Glomerular endothelial cell (primary cell): ENCODE measurements at regions not wholly inside any gene's neighbourhood (a gene's known extent, or its start where the extent isn't known, plus 50 kb on each side); places are given as distances from the start of the nearest gene placed in this dataset.
"Not testable (repeated sequence)": the region's sequence is repeated elsewhere in the genome, so short reads cannot be mapped to it uniquely, and the experiment has no call there.

Experiments used
- DNase-seq: peaks from one replicate; pipeline ENCODE4 v3.0.0-alpha.2; 2011; ENCODE audit warnings: low read depth, low spot score; ENCODE audit errors: extremely low read depth

DNA sequence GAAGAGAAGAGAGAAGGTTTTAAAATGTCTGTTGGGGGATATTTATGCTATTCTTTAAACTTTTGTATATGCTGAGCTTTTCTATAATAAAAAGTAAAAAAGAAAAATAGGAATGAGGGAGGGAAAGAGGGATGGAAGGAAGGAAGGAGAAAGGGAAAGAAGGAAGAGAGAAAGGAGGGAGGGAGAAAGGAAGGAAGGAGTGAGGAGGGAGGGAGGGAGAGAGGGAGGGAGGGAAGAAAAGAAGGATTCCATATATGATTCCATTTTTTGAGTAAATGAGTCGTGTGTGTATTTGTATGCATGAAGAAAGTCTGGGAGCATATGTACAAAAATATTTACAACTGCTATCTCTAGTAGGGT, 120.9 kb upstream of the ZBTB40 start:
- DNase-seq, result no peak

DNA sequence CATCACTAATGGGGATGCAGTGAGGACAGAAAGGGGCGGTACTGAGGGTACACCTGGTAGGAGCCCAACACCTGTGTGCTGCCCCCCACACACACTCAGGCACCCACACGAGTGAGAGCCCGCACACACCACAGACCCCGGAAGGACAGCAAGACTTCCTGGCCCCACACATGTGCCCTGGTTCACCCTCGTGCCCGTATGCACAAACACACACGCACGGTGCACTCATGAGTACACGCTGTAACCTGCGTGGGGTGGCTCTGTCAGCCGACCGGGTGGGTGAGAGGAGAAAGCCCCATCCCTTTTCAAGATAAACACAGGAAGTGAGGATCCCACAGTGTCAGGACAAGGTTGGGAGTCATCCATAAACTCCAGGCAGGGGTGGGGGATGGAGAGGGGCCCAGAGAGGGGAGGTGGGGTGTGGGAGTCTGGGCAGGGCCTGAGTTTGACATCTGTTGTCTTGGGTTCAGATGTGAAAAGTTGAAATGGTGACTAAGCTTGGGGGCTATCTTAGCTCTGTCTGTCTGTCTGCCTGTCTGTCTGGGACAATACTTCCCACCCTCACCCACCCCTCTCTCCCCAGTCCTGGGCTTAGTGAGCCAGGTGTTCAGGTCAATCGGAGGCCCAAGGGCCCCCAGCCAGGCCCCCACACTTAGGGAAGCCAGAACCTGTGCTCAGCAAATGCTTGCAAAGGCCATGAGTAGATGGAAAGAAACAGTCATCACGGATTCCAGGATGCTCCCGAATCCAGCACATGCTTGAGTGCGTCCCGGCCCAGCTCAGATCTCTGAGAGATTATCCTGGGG, 119.8 kb upstream of the ZBTB40 start:
- DNase-seq, result no peak

DNA sequence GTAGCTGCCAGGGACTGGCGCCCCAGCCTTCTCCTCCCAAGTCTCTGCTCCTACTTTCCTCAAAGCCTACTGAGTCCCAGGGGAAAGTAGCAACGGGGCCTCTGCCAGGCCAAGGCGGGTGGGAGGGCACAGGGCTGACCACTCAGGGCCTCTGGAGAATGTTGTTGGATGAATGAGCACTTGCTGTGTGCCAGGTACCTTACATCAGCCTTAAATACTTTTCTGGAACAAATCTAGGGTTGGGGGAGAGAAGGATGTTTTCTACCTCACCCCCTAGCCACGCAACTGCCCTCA, 119.3 kb upstream of the ZBTB40 start:
- no peak for DNase-seq

DNA sequence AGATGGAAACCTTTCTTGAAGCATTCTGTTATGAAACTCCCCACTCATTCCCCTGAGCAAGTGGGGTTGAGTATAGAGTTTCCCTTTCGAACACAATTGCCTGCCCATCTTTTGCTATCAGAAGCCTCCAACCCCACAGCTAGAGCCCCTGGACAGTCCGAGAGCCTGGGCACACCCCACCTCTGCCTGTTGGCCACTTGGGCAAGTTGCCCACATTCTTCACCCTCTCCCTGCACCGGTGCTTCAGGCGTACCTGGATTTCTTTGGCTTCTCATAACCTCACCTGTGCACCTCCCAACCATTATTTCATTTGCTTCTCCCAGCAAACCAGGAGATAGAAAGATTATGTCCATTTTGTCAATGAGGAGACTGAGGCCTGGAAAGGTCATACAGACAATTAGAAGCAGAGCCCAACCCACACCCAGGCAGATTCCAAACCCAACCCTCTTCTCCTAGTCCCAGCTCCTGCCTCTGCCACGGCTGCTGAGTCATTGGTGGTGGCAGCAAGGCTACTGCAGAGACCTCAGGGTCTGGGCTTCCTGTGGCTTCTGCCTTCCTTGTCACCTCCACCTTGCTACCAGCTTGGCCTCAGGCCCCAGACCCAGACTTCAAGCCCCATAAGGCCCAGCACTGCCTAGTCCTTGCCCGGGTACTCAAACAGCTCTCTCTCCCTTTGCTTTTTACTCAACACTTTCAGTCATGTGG, 118.7 kb upstream of the ZBTB40 start:
- DNase-seq, result no peak

DNA sequence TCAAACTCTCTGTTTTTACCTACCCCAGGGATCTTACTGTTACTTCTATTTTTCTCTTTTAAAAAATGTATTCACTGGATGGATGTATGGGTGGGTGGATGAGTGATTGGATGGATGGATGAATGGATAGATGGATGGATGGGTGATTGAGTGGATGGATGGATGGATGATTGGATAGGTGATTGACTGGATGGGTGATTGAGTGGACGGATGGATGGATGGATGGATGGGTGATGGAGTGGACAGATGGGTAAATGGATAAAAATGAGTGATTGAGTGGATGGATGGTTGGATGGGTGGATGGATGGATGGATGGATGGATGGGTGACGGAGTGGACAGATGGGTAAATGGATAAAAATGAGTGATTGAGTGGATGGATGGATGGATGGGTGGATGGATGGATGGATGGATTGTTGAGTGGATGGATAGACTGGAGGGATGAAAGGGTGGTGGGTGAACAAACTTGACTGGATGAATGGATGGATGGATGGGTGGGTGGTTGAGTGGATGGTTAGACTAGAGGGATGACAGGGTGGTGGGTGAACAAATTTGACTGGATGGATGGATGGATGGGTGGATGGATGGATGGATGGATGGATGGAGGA, 118.0 kb upstream of the ZBTB40 start:
- DNase-seq, result no peak

DNA sequence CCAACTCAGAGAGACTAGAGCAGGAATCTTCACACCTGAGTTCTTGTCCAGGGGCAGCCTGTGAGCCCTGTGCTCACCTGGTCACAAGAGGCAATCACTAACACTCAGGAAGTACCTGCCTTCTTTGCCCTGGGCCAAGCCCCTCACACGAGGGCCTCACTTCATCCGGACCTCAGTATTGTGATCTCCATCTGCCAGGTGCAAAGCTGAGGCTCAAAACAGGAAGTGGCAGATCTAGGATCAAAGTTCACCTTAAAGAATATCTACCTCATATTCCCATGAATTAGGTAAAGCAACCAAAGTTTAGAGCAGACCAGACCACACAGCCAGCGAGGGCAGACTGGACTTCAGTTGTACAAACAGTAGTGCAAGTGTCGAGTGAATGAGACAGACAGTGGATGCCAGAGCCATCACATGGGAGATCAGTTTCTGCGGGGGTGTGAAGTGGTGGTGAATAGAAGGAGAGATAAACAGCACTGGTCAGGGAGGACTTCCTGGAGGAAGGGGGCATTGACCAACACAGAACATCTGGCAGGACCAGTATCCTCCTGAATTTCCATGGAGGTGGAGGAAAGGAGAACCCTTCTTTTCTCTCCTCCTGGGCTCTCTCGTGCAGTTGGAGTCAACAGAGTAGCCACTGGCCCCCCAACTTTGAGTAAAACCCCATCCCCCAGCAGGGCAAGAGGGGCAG, 116.6 kb upstream of the ZBTB40 start:
- DNase-seq, result no peak

DNA sequence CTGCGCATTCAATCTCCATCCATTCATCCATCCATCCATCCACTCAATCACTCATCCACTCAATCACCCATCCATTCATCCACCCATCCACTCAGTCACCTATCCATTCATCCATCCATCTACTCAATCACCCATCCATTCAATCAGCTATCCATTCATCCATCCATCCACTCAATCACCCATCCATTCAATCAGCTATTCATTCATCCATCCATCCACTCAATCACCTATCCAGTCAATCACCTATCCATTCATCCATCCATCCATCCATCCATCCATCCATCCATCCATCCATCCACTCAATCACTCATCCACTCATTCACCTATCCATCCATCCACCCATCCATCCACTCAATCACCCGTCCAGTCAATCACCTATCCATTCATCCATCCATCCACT, 115.4 kb upstream of the ZBTB40 start:
- DNase-seq, result not testable (repeated sequence)

DNA sequence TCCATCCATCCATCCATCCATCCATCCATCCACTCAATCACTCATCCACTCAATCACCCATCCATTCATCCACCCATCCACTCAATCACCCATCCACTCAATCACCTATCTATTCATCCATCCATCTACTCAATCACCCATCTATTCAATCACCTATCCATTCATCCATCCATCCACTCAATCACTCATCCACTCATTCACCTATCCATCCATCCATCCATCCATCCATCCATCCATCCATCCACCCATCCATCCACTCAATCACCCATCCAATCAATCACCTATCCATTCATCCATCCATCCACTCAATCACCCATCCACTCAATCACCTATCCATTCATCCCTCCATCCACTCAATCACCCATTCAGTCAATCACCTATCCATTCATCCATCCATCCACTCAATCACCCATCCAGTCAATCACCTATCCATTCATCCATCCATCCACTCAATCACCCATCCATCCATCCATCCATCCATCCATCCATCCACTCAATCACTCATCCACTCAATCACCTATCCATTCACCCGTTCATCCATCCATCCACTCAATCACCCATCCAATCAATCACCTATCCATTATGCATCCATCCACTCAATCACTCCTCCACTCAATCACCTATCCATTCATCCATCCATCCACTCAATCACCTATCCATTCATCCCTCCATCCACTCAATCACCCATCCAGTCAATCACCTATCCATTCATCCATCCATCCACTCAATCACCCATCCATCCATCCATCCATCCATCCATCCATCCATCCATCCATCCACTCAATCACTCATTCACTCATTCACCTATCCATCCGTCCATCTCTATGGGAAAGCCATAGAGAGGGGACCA, 114.7 kb upstream of the ZBTB40 start:
- DNase-seq, result not testable (repeated sequence)

DNA sequence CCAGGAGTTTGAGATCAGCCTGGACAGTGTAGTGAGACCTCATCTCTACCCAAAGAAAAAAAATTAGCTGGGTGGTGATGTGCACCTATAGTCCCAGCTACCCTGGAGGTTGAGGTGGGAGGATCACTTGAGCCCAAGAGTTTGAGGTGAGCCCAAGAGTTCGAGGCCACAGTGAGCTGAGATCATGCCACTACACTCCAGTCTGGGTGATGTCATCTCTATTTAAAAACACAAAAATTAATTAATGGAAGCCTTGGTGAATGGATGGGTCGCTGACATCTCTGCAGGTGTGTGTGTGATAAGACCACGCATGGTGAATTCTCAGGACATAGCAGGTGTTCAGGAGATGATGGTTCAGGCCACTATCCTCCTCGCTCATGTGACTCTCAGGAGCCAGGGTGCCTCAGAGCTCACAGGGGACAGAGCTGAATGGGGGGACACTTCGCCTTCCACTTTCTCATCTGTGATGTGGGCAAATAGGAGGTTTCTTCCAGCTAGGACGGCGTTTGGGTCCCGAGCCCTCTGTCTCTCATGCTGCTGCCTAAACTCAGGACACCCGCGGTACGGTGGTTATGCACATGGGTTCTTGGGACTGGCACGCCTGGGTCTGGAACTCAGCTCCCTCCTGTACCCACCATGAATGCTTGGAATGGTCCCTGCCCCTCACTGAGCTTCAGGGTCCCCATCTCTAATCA, 113.4 kb upstream of the ZBTB40 start:
- DNase-seq, result no peak

DNA sequence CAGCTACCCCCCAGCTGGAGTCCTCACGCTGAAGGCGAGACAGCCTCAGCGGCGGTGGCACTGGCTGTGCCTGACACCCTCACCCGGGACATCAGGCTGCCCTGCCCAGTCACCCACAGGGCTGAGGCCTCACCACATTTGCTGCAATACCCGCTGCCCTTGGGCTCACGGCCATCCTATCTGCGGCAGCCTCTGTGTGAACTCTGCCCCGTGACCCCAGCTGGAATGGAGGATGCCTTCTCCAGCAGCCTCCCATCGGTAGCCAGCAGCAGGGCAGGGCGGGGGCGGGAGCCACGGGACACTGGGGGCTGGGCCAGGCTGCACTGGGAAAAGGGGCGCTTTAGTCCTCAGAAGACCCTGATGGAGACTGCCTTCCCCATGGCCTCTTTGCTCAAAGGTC, 112.4 kb upstream of the ZBTB40 start:
- DNase-seq, result no peak

DNA sequence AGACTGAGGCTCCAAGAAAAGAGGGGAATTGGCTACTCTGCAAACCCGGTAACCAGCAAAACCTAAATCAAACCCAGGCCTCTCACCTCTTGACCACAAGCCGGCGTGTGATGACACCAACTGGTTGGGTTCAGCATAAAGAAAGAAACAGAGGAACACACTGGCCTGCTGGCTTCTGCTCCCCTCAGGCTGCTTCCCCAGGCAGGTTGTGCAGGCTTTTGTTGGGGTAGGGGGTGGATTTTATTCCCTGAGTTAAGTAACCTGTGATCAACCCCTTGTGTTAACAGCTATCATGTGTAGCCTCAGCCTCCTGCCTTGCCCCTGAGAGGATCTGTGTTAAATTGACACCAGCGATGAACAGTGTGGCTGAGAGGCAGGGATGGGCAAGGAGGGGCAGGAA, 111.6 kb upstream of the ZBTB40 start:
- DNase-seq, result no peak

DNA sequence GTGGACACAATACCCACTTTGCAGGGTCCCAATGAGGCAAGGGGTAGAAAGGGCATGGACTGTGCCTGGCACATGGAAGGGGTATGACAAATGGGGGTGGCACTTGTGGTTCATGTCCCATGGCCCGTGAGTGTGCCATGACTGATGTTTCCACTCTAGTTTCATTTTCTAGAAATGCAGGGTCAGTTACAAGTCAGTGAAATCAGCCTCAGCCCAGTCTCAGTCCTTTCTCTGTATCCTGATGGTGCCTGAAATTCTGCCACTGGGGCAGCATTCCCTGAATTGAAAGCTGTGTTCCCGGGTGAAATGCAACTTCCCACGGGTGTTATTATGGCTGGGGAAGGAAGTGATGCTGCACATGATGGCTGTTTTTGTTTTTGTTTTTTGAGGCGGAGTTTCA, 110.8 kb upstream of the ZBTB40 start:
- no peak for DNase-seq

DNA sequence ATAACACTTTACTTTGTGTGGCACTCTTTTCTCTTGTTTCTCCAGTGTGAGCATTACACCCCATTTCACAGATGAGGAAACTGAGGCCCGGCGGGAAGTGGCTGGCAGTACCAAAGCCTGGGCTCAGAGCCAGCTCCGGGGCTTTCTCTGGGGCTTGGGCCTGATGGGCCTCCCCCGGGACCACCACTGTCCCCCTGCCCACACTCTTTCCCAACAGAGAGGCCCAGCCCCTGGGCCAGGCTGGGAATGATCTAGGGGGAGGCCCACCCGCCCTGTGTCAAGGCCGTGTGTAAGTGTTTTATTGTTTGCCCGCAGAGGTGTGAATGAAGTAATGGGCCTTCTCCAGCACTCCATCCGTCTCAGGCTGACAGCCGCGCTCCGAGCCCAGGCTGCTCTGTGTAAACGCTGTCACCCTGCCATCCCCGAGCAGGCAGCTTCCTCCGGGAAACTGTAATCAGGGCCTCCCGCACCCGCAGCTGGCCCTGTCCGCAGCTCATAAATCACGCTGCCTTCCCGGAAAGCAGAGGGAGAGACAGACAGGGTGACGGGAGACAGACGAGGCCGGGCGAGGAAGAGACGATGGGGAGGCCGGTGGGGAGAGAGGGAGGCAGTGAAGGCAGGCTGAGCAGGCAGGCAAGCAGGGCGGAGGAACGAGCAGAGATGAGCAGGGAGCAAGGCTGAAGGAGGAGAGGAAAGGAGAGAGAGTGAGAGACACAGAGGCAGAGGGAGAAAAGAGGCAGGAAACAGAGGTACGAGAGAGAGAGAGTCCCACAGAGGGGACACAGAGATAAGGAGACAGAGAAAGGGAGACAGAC, 109.7 kb upstream of the ZBTB40 start:
- no peak for DNase-seq

DNA sequence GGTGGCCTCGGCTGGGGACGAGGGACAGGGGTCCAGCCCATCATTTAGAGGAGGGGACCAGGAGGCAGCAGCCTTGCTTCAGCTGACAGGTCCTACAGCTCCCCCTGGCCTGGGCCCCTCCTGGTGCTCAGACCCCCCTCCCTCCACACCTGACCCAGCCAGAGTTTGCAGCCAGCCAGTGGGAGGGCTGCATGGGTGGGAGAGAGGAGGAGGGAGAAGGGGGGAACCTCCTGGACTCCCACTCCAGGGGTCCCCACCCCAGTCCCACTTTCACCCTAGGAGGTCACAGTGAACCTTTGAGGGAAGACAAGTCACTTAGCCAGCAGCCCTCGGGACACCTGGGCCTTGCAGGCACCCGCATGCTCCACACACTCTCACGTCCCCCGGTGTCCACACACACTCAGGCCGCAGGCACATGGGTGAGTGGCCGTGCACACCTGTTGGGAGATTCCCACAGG, 108.9 kb upstream of the ZBTB40 start:
- DNase-seq, result no peak

DNA sequence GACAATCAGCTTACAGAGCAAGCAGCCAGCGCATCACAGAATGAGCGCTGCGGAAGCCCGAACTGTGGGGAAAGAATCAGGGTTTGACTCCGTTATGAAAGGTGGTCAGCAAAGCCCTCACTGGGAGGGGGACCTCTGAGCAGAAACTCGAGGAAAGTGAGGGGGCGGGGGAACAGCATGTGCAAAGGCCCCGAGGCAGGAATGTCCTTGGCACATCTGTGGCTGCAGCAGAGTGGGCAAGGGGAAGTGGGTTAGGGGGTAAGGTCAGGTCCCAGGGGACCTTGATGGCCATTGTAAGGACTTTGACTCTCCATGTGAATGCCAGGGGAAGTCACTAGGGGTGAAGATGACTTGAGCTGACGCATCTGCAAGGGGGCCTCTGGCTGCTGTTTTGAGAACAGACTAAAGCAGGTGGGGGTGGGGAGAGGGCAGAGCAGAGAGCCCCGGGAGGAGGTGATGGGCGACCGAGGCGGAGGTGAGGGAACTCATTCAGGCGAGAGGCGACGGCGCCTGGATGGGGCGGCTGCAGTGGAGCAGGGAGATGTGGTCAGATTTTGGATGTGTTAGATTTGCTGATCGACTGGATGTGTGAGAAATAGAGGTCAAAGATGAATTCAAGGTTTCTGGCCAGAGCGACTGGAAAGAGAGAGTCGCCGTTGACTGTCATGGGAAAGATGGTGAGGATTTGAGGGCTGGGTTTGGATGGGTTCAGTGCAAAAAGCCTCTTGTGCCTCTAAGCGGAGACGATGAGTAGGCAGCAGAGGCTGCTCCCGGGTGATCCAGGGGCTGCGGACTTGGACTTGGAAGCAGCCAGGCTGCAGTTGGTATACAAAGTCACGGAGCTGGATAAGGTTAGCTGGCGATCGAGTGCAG, 108.0 kb upstream of the ZBTB40 start:
- DNase-seq, result no peak

DNA sequence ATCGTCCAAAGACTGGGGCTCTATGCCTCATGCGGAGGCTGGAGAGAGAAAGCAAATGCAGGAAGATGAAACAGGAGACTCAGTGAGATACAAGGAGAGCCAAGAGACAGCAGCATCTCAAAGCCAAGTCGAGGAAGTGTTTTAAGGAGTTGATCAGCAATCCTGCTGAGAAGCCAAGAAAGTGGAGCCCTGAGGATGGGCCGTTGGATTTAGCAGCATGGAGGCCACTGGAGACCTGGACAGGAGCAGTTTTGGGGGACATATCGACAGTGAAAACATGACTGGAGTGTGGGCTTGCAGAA, 107.4 kb upstream of the ZBTB40 start:
- DNase-seq, result no peak

DNA sequence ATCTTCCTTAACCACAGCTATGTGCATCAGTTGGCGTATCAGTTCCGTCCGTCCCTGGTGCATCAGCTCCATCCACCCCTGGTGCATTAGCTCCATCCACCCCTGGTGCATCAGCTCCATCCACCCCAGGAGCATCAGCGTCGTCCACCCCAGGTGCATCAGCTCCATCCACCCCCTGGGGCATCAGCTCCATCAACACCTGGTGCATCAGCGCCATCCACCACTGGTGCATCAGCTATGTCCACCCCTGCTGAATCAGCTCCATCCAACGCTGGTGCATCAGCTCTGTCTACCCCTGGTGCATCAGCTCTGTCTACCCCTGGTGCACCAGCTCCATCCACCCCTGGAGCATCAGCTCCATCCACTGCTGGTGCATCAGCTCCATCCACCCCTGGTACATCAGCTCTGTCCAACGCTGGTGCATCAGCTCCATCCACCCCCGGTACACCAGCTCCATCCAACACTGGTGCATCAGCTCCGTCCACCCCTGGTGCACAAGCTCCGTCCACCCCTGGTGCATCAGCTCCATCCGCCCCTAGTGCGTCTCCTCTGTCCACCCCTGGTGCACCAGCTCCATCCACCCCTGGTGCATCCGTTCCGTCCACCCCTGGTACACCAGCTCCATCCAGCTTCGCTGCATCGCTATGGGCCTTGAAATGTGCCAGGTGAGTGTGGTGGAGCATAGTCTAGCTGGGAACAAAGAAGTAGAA, 106.6 kb upstream of the ZBTB40 start:
- DNase-seq, result no peak
